GM12874 (cell line): ENCODE measurements at regions not wholly inside any gene's neighbourhood (a gene's known extent, or its start where the extent isn't known, plus 50 kb on each side); places are given as distances from the start of the nearest gene placed in this dataset.

ENCODE experiments used
- TF ChIP-seq, protein P1 (sequence below): IDR thresholded peaks from 2 replicates; pipeline ENCODE4 v1.5.1; 2011; ENCODE audit warnings: low read depth, mild to moderate bottlenecking, control low read depth, low read length, moderate library complexity; ENCODE audit not compliant: insufficient read depth

DNA sequence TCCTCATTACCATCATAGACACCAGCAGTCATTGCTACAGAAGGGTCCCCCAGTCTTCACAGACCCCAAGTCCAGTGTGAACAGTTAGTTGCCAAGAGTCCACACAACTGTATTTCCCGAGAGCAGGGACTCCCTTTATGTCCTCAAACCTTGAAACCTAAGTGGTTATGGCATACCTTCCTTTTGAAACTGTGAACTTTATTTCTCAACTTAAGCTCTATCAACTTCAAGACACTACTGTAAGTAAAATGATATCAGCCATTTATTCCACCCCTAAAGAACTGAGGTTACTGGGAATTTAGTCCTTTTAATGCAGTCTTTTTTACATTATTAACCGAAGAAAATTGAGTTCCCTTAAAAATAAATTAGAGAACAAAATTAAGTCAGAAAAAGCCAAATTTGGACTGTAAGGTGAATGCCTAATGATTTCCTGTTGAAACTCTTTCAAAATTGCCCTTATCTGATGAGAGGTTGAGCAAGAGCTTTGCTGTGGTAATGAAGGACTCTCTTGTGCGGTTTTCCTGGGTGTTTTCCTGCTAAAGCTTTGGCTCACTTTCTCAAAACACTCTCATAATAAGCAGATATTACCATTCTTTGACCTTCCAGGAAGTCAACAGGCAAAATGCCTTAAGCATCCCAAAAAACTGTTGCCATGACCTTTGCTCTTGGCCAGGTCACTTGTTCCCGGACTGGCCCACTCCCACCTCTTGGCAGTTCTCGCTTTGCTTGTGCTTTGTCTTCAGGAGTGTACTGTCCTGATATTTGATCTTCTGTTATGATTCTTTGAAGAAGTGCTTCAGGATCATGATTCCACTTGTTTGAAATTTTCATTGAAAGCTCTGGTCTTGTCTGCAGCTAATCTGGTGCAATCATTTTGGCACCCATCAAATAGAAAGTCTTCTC, 765.4 kb upstream of the ANO3 start:
- TF ChIP-seq, protein P1, sequence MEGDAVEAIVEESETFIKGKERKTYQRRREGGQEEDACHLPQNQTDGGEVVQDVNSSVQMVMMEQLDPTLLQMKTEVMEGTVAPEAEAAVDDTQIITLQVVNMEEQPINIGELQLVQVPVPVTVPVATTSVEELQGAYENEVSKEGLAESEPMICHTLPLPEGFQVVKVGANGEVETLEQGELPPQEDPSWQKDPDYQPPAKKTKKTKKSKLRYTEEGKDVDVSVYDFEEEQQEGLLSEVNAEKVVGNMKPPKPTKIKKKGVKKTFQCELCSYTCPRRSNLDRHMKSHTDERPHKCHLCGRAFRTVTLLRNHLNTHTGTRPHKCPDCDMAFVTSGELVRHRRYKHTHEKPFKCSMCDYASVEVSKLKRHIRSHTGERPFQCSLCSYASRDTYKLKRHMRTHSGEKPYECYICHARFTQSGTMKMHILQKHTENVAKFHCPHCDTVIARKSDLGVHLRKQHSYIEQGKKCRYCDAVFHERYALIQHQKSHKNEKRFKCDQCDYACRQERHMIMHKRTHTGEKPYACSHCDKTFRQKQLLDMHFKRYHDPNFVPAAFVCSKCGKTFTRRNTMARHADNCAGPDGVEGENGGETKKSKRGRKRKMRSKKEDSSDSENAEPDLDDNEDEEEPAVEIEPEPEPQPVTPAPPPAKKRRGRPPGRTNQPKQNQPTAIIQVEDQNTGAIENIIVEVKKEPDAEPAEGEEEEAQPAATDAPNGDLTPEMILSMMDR, result no peak

DNA sequence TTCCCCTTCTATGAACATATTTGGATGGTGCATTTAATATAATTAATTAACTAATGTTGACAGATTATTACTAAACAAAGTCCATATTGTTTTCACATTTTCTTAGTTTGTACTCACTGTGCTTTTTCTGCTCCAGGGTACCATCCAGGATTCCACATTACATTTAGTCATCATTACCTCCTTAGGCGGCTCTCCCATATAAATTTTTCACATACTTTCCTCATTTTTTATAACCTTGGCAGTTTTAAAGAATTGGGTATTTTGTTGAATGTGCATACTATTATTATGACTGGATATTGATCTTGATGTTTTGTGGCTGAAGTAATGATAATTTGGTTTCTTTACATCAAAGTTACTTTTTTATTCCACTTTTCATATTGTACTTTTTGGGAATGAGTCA, 755.6 kb upstream of the ANO3 start:
- TF ChIP-seq, protein P1, result no peak

DNA sequence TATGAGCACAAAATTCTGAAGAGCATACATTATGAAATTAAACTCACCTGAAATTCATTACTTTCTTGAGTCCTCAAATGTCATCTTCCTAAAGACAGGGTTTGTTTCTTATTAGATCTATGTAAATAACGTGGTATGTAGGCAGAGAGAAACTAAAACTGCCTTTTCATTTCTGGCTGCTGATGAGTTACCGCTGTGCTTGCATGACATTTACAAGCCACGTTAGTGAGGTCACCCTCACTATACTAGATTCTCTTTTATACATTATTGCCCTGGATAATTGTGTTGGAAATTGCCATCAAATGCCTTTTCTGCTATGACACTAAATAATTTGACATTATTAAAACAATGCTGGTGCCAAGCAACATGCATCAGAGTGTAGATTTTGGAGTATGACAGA, 748.3 kb upstream of the ANO3 start:
- TF ChIP-seq, protein P1, result no peak

DNA sequence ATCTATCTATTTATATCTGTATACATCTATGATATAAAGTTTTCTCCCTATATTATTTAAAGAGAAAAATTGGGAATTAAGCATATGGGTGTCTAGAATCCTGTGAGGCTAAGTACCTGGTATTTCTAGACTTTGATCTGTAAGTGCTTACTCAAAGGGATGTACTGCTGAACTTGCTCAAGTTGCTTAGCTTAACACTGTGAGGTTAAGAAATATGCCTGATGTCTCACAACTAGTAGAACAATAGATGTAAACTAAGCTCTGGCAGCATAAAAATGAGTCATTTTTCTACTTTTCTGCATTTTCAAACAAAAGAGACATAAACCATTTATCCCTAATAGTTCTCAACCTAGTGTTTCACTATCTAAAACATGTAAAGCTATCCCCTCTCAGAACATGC, 744.4 kb upstream of the ANO3 start:
- TF ChIP-seq, protein P1, result no peak

DNA sequence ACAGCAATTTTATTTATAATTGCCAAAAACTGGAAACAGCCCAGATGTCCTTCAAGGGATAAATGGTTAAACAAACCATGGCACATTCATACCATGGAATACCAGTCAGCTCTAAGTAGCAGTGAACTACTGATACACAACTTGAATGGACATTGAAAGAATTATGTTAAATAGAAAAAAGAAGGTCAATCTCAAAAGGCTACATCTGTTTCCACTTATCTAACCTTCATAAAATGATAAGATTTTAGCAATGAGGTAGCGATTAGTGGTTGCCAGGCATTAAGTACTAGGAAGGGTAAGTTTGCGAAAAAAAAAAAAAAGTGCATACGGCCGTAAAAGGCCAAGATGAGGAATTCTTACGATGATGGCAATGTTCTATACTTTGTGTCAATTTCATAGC, 738.7 kb upstream of the ANO3 start:
- TF ChIP-seq, protein P1, result no peak

DNA sequence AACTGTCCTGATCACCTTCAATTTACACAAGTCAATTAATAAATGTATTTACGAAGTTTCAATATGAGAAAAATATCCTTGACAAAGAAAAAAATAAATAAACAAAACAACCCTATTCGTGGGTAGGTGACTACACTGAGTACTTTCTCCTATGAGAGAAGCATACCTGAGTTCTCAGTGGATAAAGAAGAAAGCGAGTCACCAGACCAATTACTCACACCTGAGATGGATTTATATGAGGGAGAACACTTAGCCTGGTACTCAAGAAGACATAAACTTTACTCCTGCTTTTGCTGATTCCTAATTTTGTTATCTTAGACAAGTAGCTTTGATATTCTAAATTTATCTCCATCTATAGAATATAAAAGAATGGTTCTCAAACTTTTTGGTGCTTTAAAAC, 735.2 kb upstream of the ANO3 start:
- TF ChIP-seq, protein P1, result no peak

DNA sequence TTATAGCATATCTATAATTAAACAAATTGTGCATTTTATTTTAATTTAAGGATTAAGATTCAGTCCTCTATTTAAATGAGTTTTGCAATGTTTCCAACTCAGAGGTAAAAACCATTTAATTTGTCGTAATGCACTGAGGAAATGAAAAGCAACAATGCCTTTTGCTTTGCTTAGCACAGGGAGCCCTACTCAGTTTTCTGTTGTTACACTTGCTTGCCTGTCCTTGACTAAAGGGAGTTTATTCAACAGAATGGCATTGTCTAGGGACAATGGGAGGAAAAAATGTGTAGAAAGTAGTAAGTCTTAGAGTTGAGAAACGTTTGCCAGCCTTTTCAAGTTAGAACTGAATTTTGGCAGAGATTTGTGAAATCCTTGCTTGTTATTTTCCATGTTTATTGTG, 734.2 kb upstream of the ANO3 start:
- TF ChIP-seq, protein P1, result no peak
